A549 (cell line): ENCODE measurements at regions not wholly inside any gene's neighbourhood (a gene's known extent, or its start where the extent isn't known, plus 50 kb on each side); places are given as distances from the start of the nearest gene placed in this dataset.

Experiments used
- CBX8 ChIP-seq: fragments of 200-600 bp; sonication (generic); IDR thresholded peaks from 2 replicates; pipeline ENCODE4 v1.6.1; 2016
- CHD4 ChIP-seq: fragments of 200-600 bp; sonication (generic); IDR thresholded peaks from 2 replicates; pipeline ENCODE4 v1.6.1; 2016; ENCODE audit warnings: antibody characterized with exemption, mild to moderate bottlenecking, borderline replicate concordance
- EHMT2 ChIP-seq: fragments of 200-600 bp; sonication (generic); IDR thresholded peaks from 2 replicates; pipeline ENCODE4 v1.6.1; 2016; ENCODE audit warnings: antibody characterized with exemption, low read depth, mild to moderate bottlenecking, moderate library complexity
- EP300 ChIP-seq, 2 experiments: fragments of >200 bp; sonication (Bioruptor Twin); formaldehyde crosslinking; IDR thresholded peaks; 2 replicates in 1 of 2; 3 replicates in 1 of 2; pipeline ENCODE4 v1.6.1; 2016 to 2017
- POLR2A ChIP-seq: IDR thresholded peaks from 2 replicates; pipeline ENCODE4 v1.6.1; 2012; ENCODE audit warnings: mild to moderate bottlenecking, low read length
- RCOR1 ChIP-seq: fragments of 150-350 bp; IDR thresholded peaks from 2 replicates; pipeline ENCODE4 v1.6.1; 2014; ENCODE audit warnings: antibody characterized with exemption, low read length, low read depth
- RFX5 ChIP-seq: fragments of 450-650 bp; IDR thresholded peaks from 2 replicates; pipeline ENCODE4 v1.7.1; 2014; ENCODE audit warnings: antibody characterized with exemption, mild to moderate bottlenecking, moderate library complexity
- RNF2 ChIP-seq: fragments of 200-600 bp; sonication (generic); IDR thresholded peaks from 2 replicates; pipeline ENCODE4 v1.6.1; 2016; ENCODE audit warnings: low read depth, mild to moderate bottlenecking, antibody characterized with exemption, moderate library complexity, borderline replicate concordance
- TF ChIP-seq, protein P1 (sequence below): fragments of >200 bp; sonication (Bioruptor Twin); formaldehyde crosslinking; IDR thresholded peaks from 3 replicates; pipeline ENCODE4 v1.5.1; 2016
- TF ChIP-seq, protein P2 (sequence below): fragments of 450-650 bp; IDR thresholded peaks from 2 replicates; pipeline ENCODE4 v1.6.1; 2014; ENCODE audit warnings: antibody characterized with exemption
- TF ChIP-seq, protein P3 (sequence below): fragments of 200-600 bp; sonication (generic); IDR thresholded peaks from 2 replicates; pipeline ENCODE4 v1.6.1; 2016; ENCODE audit warnings: antibody characterized with exemption, mild to moderate bottlenecking, moderate library complexity
- TF ChIP-seq, protein P4 (sequence below): fragments of 150-350 bp; IDR thresholded peaks from 2 replicates; pipeline ENCODE4 v1.6.1; 2014; ENCODE audit warnings: low read depth, mild to moderate bottlenecking, low read length

DNA sequence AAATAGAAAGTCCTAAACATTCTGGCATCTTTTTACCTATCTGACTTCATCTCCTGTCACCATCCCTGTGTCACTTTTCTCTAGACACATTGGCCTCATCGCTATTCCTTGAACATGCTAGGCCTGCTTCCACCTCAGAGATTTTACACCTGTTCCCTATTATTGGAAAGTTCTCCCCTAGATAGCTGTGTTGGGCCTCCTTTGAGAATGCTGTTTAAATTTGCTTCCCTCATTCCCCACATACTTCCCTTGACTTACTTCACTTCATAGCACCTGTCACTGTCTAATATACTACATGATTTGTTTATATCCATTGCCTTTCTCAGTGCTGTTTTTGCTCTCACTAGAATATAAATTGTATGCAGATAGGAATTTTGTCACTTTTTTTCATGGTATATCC is 317.0 kb upstream of the GCFC2 start:
- TF ChIP-seq RNF2 (no peak), POLR2A (no peak), EP300 (IDR thresholded peaks at IDR 0.05) (no peak), CHD4 (no peak), EHMT2 (no peak), CBX8 (no peak), RFX5 (no peak), RCOR1 (no peak)
- TF ChIP-seq, protein P1, sequence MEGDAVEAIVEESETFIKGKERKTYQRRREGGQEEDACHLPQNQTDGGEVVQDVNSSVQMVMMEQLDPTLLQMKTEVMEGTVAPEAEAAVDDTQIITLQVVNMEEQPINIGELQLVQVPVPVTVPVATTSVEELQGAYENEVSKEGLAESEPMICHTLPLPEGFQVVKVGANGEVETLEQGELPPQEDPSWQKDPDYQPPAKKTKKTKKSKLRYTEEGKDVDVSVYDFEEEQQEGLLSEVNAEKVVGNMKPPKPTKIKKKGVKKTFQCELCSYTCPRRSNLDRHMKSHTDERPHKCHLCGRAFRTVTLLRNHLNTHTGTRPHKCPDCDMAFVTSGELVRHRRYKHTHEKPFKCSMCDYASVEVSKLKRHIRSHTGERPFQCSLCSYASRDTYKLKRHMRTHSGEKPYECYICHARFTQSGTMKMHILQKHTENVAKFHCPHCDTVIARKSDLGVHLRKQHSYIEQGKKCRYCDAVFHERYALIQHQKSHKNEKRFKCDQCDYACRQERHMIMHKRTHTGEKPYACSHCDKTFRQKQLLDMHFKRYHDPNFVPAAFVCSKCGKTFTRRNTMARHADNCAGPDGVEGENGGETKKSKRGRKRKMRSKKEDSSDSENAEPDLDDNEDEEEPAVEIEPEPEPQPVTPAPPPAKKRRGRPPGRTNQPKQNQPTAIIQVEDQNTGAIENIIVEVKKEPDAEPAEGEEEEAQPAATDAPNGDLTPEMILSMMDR: no peak
- TF ChIP-seq, protein P2, sequence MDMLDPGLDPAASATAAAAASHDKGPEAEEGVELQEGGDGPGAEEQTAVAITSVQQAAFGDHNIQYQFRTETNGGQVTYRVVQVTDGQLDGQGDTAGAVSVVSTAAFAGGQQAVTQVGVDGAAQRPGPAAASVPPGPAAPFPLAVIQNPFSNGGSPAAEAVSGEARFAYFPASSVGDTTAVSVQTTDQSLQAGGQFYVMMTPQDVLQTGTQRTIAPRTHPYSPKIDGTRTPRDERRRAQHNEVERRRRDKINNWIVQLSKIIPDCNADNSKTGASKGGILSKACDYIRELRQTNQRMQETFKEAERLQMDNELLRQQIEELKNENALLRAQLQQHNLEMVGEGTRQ: no peak
- TF ChIP-seq, protein P3, sequence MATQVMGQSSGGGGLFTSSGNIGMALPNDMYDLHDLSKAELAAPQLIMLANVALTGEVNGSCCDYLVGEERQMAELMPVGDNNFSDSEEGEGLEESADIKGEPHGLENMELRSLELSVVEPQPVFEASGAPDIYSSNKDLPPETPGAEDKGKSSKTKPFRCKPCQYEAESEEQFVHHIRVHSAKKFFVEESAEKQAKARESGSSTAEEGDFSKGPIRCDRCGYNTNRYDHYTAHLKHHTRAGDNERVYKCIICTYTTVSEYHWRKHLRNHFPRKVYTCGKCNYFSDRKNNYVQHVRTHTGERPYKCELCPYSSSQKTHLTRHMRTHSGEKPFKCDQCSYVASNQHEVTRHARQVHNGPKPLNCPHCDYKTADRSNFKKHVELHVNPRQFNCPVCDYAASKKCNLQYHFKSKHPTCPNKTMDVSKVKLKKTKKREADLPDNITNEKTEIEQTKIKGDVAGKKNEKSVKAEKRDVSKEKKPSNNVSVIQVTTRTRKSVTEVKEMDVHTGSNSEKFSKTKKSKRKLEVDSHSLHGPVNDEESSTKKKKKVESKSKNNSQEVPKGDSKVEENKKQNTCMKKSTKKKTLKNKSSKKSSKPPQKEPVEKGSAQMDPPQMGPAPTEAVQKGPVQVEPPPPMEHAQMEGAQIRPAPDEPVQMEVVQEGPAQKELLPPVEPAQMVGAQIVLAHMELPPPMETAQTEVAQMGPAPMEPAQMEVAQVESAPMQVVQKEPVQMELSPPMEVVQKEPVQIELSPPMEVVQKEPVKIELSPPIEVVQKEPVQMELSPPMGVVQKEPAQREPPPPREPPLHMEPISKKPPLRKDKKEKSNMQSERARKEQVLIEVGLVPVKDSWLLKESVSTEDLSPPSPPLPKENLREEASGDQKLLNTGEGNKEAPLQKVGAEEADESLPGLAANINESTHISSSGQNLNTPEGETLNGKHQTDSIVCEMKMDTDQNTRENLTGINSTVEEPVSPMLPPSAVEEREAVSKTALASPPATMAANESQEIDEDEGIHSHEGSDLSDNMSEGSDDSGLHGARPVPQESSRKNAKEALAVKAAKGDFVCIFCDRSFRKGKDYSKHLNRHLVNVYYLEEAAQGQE: no peak
- TF ChIP-seq, protein P4, sequence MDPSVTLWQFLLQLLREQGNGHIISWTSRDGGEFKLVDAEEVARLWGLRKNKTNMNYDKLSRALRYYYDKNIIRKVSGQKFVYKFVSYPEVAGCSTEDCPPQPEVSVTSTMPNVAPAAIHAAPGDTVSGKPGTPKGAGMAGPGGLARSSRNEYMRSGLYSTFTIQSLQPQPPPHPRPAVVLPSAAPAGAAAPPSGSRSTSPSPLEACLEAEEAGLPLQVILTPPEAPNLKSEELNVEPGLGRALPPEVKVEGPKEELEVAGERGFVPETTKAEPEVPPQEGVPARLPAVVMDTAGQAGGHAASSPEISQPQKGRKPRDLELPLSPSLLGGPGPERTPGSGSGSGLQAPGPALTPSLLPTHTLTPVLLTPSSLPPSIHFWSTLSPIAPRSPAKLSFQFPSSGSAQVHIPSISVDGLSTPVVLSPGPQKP: no peak
